SK-N-MC (cell line): ENCODE measurements at regions not wholly inside any gene's neighbourhood (a gene's known extent, or its start where the extent isn't known, plus 50 kb on each side); places are given as distances from the start of the nearest gene placed in this dataset.
"Not testable (repeated sequence)": the region's sequence is repeated elsewhere in the genome, so short reads cannot be mapped to it uniquely, and the experiment has no call there.

Experiments
- DNase-seq: peaks from one replicate; pipeline ENCODE4 v3.0.0-alpha.2; 2011; ENCODE audit warnings: low read depth, low spot score
- H3K27ac ChIP-seq: fragments of 200-600 bp; sonication (generic); 2 replicates; pipeline ENCODE4 v1.5.1; 2016; ENCODE audit warnings: mixed run types
- H3K36me3 ChIP-seq: fragments of 200-600 bp; sonication (generic); 2 replicates; pipeline ENCODE4 v1.6.1; 2017; ENCODE audit warnings: antibody characterized with exemption, low read length, mixed read lengths; ENCODE audit not compliant: insufficient read depth
- H3K4me3 ChIP-seq: fragments of 200-600 bp; sonication (generic); 2 replicates; pipeline ENCODE4 v1.5.1; 2016
- H3K9ac ChIP-seq: fragments of 200-600 bp; sonication (generic); 2 replicates; pipeline ENCODE4 v1.8.0; 2017; ENCODE audit warnings: mixed run types, mixed read lengths; ENCODE audit not compliant: insufficient read length
- H3K9me3 ChIP-seq: fragments of 200-600 bp; sonication (generic); 2 replicates; pipeline ENCODE4 v1.6.1; 2017; ENCODE audit warnings: low read depth, mild to moderate bottlenecking, antibody characterized with exemption, low read length, moderate library complexity, mixed read lengths
- EZH2 ChIP-seq: fragments of 200-600 bp; sonication (generic); IDR thresholded peaks from one replicate; pipeline ENCODE4 v1.6.1; 2017; ENCODE audit warnings: antibody characterized with exemption
- FOXP2 ChIP-seq: optimal IDR thresholded peaks from 2 replicates; pipeline ENCODE3; 2011; ENCODE audit warnings: mild to moderate bottlenecking, moderate library complexity; ENCODE audit not compliant: insufficient read depth; ENCODE audit errors: extremely low read length, control extremely low read depth
- POLR2AphosphoS5 ChIP-seq: IDR thresholded peaks from 2 replicates; pipeline ENCODE4 v1.6.1; 2012; ENCODE audit warnings: mild to moderate bottlenecking, low read depth, low read length, borderline replicate concordance

DNA sequence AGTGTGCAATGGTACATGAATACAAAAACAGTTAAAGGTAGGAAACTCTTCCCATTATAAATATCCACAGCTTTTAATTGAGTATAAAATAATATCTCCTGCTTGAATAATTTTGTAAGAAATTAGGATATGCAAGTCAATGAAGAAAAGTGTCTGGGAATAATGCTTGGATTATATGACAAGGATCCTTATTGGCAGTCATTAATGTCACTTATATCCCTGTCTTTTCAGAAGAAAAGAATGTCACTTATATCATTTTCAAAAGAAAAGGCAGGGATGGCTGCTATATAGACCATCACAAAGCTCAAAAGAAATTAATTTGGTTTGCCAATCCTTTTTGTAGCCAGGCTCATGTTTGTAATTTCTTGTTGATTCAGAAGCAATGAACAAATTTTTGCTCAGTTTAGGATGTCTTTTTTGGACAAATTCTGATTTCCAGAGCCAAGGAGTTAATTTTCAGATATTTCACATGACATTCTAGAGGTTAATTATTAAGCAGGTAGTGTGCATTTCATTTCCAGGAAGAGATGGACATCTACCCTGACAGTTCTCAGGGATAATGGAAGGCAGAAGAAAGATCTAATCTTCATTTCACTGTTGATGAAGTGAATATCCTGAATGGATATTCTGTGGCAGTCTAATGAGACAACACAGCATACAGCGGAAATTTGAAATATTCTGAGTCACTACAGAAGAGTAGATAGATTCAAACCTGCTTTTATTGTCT is 299.8 kb downstream of the RPS29 start:
- no peak for DNase-seq
- no peaks in the 10 kb centered on the region for H3K36me3 ChIP-seq
- TF ChIP-seq POLR2AphosphoS5: no peak
- TF ChIP-seq FOXP2: no peak
- TF ChIP-seq EZH2: no peak
- H3K4me3 ChIP-seq: no peak overlapping the region
- no peak overlapping the region for H3K27ac ChIP-seq
- H3K9ac ChIP-seq: no peak overlapping the region
- no peaks in the 10 kb centered on the region for H3K9me3 ChIP-seq

DNA sequence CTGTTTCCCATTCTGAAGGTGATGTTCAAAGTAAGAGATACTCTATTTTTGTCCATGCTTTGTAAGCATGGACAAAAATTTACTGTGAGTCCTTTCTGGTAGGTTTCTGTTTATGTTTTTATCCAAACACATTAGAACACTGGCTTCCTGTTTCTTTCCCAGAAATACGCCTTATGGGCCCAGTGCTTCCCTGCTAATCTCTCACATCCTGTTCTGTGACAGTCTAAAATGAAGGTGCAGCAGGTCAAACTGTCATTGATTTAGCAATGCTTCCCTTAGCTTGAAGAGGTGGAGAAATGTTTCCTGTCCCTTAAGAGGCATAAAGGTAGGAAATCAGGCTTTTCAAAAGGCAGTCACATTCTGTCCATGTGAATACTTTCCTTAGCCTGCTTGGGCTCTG is 305.6 kb downstream of the RPS29 start:
- Histone ChIP-seq H3K9me3 (no peaks in the 10 kb centered on the region), H3K9ac (no peak overlapping the region), H3K27ac (no peak overlapping the region), H3K4me3 (no peak overlapping the region), H3K36me3 (no peaks in the 10 kb centered on the region)
- DNase-seq: no peak
- TF ChIP-seq FOXP2 (no peak), POLR2AphosphoS5 (no peak), EZH2 (no peak)

DNA sequence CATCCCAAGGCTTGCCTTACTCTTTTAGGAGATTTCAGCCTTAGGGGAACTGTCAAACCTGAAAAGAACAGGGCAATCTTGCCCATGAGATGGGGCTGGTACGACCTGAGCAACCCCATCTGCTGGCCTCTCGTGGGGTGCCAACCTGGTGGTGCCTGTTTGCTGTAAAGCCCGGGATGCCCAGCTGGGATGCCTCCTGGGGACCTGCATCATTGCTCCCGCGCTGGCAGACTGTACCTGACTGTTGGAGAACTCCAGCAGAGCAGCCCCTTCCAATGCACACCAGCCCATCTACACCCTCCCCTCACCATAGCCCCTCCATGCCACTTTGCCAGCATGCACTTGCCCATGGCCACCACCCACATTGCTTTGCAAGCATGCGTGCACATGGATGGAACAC is 335.7 kb downstream of the RPS29 start:
- H3K4me3 ChIP-seq: no peak overlapping the region
- no peak for DNase-seq
- no peak overlapping the region for H3K27ac ChIP-seq
- H3K9ac ChIP-seq: no peak overlapping the region
- TF ChIP-seq POLR2AphosphoS5: no peak
- TF ChIP-seq EZH2: no peak
- TF ChIP-seq FOXP2: no peak
- no peaks in the 10 kb centered on the region for H3K36me3 ChIP-seq
- H3K9me3 ChIP-seq: no peaks in the 10 kb centered on the region

DNA sequence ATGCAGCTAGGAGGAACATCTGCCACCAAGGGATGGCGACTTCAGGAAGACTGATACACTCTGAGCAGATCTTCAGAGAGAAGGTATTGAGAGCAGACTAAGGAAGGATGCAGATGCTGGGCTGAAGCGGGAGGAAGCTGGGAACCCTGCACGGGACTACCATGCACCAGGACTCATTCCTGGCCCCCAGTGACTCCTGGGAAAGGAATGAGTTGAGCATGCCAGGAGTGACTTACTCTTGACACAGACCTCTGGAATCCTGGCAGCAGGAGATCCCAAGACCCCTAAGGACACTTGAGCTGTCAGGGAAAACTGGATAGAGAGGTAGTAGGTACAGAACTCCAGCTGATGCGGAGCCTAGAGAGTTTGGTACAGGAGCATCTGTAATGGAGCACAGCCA is 336.1 kb downstream of the RPS29 start:
- no peak for DNase-seq
- no peak overlapping the region for H3K4me3 ChIP-seq
- no peaks in the 10 kb centered on the region for H3K9me3 ChIP-seq
- no peak overlapping the region for H3K9ac ChIP-seq
- H3K27ac ChIP-seq: no peak overlapping the region
- no peak for TF ChIP-seq POLR2AphosphoS5
- TF ChIP-seq FOXP2: no peak
- TF ChIP-seq EZH2: no peak
- no peaks in the 10 kb centered on the region for H3K36me3 ChIP-seq

DNA sequence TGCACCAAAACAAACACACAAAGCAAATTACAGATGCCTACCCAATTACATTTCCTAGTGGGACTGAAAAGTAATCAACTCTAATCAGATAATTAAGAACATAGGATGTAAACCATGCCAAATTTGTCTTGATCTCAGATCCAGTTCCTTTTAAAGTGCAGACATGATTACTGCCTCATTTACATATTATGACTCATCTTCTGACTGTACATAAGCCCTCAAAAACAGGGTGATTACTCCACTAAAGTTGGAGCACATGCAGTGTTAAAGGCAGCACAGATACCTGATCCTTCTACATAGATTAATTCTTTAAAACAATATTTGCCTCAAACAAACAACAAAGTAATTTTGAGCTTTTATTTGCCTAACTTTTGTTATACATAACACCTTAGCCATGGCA is 337.2 kb downstream of the RPS29 start:
- H3K36me3 ChIP-seq: no peaks in the 10 kb centered on the region
- H3K4me3 ChIP-seq: no peak overlapping the region
- no peak for TF ChIP-seq POLR2AphosphoS5
- TF ChIP-seq EZH2: no peak
- no peak for TF ChIP-seq FOXP2
- H3K27ac ChIP-seq: no peak overlapping the region
- DNase-seq: no peak
- H3K9ac ChIP-seq: no peak overlapping the region
- H3K9me3 ChIP-seq: no peaks in the 10 kb centered on the region

DNA sequence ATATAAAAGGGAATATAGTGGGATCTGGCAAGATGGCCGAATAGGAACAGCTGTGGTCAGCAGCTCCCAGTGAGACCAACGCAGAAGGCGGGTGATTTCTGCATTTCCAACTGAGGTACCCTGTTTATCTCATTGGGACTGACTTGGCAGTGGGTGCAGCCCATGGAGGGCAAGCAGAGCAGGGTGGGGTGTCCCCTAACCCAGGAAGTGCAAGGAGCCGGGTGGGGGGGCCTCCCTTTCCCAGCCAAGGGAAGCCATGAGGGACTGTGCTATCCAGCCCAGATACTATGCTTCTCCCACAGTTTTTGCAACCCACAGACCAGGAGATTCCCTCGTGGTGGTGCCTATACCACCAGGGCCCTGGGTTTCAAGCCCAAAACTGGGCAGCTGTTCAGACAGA is 342.4 kb downstream of the RPS29 start:
- not testable (repeated sequence) for DNase-seq, H3K27ac ChIP-seq, H3K4me3 ChIP-seq, H3K36me3 ChIP-seq, H3K9me3 ChIP-seq, H3K9ac ChIP-seq

DNA sequence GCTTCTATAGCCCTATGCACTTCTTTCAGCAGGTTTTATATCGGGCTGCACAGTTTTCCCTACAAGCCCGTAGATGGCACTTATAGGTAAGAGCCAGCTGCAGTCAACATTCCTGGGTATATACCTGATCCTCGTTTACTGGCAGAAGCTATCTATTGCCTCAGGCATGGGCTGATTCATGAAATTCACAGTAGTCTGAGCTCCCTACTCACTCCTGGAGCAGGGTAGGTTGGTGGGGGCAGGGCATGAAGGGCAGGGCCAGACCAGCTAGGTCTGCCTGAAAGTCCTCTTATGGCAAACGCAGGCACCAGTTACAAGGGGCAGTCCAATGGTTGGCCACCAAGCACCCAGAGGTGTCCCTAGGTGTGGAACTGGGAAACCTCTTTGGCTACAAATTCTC is 345.8 kb downstream of the RPS29 start:
- TF ChIP-seq EZH2 (no peak), POLR2AphosphoS5 (no peak), FOXP2 (no peak)
- no peaks in the 10 kb centered on the region for H3K36me3 ChIP-seq
- H3K9ac ChIP-seq: no peak overlapping the region
- H3K4me3 ChIP-seq: no peak overlapping the region
- no peak overlapping the region for H3K27ac ChIP-seq
- no peak for DNase-seq
- H3K9me3 ChIP-seq: no peaks in the 10 kb centered on the region

DNA sequence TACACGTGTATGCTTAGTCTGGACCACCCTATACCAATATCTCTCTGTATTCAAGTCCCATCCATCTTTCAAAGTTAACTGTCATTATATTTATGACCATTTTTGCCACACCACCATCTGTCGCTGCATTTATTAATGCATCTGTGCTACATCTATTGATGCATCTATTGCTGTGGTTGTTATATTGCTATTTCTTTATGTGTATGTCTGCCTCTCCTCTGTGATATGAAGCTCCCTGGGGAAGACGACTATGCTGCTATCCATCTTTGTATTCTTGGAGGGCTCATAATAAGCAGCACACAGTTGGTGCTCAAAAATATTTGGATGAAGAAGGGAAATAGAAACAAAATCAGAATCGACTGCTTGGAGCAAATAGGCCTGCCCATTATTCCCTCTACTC is 357.6 kb downstream of the RPS29 start:
- no peaks in the 10 kb centered on the region for H3K9me3 ChIP-seq
- no peak overlapping the region for H3K9ac ChIP-seq
- TF ChIP-seq EZH2 (no peak), FOXP2 (no peak), POLR2AphosphoS5 (no peak)
- H3K36me3 ChIP-seq: no peaks in the 10 kb centered on the region
- no peak for DNase-seq
- no peak overlapping the region for H3K4me3 ChIP-seq
- no peak overlapping the region for H3K27ac ChIP-seq

DNA sequence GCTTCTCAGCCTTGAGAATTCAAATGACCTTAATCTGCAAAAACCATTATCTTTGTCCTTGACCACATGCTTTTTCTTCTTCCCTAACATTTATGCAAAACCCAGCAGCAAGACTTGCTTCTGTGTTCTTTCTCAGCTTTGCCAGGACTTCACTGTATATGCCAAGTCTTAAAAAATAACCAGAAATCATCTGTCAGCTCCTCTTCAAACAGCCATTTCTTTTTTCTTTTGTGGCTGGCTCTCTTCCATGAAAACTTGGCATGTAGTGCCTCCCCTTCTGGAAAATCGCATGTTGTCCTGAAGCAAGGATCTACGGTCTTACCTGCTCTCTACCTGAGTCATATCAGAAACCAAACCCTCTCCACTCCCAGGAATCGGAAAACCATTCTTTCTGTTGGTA is 364.9 kb downstream of the RPS29 start:
- no peak for TF ChIP-seq POLR2AphosphoS5
- no peak for TF ChIP-seq FOXP2
- no peak for TF ChIP-seq EZH2
- H3K9me3 ChIP-seq: no peaks in the 10 kb centered on the region
- no peak for DNase-seq
- H3K4me3 ChIP-seq: no peak overlapping the region
- no peaks in the 10 kb centered on the region for H3K36me3 ChIP-seq
- no peak overlapping the region for H3K27ac ChIP-seq
- H3K9ac ChIP-seq: no peak overlapping the region
